Activated gamma-delta T cell treated with Interleukin-2 at 50 U/mL for 16 hours (primary cell): ENCODE measurements at regions not wholly inside any gene's neighbourhood (a gene's known extent, or its start where the extent isn't known, plus 50 kb on each side); places are given as distances from the start of the nearest gene placed in this dataset.
"Not testable (repeated sequence)": the region's sequence is repeated elsewhere in the genome, so short reads cannot be mapped to it uniquely, and the experiment has no call there.

Source experiments
- DNase-seq: peaks from one replicate; pipeline ENCODE4 v3.0.0-alpha.2; 2020

DNA sequence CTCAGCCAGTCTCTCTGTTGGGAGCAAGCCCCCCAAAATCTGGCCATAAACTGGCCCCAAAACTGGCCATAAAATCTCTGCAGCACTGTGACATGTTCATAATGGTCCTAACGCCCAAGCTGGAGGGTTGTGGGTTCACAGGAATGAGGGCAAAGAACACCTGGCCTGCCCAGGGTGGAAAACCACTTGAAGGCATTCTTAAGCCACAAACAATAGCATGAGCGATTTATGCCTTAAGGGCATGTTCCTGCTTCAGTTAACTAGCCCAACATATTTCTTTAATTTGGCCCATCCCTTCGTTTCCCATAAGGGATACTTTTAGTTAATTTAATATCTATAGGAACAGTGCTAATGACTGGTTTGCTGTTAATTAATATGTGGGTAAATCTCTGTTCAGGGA, 205.8 kb downstream of the ALG10 start:
- DNase-seq: not testable (repeated sequence)

DNA sequence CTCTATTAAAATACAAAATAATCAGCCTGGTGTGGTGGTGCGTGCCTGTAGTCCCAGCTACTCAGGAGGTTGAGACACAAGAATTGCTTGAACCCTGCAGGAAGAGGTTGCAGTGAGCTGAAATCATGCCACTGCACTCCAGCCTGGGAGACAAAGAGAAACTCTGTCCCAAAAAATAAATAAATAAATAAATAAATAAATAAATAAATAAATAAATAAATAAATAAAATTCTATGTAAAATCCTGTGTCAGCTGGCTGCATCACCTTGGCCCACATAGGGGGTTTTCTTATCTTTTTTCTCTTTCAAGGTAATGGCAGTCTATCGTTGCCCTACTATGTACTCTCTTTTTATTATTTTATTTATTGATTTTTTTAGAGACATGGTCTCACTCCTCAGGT, 206.7 kb downstream of the ALG10 start:
- not testable (repeated sequence) for DNase-seq

DNA sequence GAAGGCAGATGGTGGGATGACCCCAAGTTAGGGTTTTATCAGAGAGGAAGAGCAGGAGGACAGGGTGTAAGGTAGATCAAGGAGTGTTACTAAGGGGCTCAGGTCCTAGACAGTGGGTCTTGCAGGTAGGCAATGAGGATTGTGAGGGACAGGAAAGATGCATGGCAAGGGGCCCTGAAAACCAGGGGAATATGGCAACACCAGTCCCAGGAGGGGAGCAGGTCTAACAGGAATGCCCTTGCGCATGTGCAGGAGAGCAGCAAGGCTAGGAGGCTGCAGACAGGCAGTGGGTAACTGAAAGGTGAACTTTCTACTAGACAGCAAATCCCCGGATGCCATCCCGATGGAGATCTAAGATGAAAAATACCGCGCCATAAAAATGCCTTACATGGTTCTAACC, 211.3 kb downstream of the ALG10 start:
- no peak for DNase-seq

DNA sequence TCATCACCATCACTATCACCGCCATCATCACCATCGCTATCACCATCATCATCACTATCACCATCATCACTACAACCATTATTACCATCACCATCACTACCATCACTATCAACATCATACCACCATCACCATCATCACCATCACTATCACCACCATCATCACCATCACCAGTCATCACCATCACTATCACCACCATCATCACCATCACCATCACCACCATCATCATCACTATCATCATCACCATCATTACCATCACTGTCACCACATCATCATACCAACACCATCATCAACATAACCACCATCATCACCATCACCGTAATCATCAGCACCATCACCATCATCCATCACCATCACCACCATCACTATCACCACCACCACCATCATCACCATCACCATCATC, 213.8 kb downstream of the ALG10 start:
- no peak for DNase-seq

DNA sequence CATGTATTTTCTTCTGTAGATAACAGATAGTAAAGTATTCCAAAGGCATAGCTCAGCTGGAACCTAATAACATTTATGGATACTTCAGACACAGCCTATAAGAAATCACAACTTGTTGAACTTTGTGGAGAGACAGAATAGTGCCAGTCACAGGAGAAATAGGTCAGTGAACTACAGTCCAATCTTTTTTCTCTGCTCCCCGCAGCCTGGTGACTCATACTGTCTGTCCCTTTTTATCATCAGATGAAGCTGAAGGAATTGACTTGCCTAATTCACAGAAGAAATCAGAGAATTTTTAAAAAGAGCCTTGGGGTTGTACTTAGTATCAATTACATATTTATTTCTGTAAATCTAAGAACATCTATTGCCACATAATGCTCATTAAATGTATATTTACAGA, 222.3 kb downstream of the ALG10 start:
- DNase-seq: no peak

DNA sequence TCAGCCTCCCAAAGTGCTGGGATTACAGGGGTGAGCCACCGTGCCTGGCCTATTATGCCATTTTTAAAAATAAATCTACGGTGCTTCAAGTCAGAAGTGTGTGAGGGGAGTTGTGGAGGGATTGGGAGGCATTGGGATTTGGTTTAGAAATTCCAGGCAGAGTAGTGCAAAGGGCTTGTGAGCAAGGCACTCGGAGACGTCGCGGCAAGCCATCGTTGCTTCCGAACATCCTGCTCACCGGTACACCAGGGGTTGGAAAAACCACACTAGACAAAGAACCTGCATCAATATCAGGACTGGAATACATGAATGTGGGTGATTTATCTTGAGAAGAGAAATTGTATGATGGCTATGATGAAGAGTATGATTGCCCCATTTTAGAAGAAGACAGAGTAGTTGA, 227.0 kb downstream of the ALG10 start:
- no peak for DNase-seq

DNA sequence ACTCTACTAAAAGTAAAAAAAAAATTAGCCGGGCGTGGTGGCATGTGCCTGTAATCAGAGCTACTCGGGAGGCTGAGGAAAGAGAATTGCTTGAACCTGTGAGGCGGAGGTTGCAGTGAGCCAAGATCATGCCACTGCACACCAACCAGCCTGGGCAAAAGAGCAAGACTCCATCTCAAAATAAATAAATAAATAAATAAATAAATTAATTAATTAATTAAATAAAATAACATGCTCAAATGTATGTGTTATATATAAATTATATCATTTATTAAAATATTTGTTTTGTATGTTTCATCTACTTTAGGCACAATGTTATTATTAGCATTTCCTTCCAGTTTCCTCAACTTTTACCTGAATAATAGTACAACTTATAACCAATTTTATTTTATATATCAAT, 229.6 kb downstream of the ALG10 start:
- DNase-seq: not testable (repeated sequence)

DNA sequence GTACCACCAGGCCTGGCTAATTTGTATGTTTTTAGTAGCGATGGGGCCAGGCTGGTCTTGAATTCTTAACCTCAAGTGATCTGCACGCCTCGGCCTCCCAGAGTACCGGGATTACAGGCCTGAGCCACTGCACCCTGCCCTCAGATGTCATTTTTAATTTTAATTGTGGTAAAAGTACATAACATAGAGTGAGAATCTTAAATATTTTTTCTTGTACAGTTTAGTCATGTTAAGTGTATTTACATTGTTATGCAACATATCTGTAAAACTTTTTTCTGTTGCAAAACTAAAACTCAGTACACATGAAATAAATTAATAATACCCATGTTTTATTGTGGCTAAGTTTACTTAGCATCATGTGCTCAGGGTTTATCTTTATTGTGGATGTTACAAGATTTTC, 231.4 kb downstream of the ALG10 start:
- DNase-seq: no peak

DNA sequence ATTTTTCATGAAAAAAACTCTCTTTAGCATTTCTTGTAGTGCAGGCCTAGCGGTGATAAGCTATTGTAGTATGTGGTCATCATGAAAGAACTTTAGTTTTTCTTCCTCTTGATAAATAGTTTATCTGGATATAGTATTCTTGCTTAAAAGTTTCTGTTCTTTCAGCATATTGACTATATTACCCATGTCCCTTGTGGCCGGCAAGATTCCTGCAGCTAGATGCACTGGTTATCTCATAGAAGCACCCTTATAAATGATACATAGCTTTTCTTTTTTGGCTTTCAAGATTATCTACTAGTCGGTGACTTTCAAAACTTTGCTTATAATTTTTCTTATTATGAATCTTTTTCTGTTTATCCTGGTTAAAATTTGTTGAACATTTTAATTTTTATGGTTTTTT, 234.8 kb downstream of the ALG10 start:
- DNase-seq: no peak

DNA sequence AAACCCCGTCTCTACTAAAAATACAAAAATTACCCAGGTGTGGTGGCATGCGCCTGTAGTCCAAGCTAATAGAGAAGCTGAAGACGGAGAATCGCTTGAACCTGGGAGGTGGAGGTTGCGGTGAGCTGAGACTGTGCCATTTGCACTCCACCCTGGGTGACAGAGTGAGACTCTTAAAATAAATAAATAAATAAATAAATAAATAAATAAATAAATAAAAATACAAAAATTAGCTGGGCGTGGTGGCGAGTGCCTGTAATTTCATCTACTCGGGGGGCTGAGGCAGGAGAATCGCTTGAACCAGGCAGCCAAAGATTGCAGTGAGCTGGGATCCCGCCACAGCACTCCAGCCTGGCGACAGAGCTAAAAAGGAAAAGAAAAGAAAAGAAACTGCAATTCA, 239.8 kb downstream of the ALG10 start:
- DNase-seq: not testable (repeated sequence)

DNA sequence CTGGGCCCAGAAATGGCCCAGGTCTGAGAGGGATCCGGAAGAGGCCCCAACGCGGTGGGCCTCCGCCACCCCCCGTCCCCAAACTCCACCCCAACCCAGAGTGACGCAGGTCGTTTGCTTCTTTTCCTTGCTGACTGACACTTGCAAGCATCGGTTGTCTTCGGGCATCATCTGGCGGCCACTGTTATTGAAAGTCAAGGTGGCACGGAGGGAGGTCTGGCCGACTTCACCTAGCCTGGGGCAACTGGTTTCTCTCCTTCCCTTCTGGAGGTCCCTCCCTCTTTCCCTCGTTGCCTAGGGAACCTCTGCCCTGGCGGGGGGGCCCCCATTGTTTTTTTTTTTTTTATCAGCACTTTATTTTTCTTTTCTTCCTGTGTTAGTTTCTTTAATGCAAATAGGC, 241.8 kb downstream of the ALG10 start:
- no peak for DNase-seq

DNA sequence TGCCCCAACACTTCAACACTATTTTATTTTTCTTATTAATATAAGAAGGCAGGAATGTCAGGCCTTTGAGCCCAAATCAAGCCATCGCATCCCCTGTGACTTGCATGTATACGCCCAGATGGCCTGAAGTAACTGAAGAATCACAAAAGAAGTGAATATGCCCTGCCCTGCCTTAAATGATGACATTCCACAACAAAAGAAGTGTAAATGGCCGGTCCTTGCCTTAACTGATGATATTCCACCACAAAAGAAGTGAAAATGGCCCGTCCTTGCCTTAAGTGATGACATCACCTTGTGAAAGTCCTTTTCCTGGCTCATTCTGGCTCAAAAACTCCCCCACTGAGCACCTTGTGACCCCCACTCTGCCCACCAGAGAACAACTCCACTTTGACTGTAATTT, 251.4 kb downstream of the ALG10 start:
- DNase-seq: not testable (repeated sequence)

DNA sequence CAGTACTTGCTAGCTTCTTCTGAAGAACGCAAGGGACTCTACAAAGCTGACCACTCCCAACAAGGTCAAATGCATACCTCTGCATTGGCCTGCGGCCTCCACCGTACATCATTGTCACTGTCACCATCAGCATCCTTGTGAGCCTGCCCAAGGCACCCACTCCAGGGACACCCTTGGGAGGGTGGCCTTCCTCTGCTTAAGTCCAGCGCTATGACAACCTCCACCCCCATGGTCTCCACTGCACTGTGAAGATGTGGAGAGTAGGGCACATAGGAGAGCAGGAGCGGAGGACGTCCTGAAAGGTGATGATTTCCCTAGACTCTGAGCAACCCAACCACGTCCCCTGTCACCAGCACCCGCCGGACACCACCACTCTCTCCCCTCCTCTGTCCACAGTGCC, 252.8 kb downstream of the ALG10 start:
- no peak for DNase-seq

DNA sequence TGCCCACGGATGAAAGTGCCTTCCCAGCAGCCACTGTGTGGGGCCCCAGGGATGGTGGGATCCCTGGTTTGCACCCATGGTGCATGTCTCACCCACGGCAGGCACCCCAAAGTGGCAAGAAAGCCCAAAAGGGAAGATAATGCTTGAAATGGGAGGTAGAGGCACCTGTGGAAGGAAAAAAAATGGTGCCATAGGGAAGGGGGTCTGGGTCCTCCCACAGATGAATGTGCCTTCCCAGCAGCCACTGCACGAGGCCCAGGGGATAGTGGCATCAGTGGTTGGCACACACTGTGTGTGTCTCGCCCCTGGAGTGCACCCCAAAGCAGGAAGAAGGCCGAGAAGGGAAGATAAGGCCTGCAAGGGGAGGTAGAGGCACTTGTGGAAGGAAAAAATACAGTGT, 264.2 kb downstream of the ALG10 start:
- DNase-seq: no peak

DNA sequence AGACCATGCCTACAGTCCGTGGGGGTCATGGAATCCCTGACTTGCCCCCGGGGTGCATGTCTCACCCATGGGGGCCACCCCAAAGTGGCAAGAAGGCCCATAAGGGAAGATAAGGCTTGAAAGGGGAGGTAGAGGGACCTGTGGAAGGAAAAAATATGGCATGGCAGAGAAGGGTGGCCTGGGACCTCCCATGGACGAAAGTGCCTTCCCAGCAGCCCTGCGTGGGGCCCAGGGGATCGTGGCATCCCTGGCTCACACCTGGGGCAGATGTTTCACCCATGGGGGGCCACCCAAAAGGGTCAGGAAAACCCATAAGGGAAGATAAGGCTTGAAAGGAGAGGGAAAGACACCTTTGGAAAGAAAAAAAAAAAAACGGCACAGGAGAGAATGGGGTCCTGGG, 264.6 kb downstream of the ALG10 start:
- no peak for DNase-seq

DNA sequence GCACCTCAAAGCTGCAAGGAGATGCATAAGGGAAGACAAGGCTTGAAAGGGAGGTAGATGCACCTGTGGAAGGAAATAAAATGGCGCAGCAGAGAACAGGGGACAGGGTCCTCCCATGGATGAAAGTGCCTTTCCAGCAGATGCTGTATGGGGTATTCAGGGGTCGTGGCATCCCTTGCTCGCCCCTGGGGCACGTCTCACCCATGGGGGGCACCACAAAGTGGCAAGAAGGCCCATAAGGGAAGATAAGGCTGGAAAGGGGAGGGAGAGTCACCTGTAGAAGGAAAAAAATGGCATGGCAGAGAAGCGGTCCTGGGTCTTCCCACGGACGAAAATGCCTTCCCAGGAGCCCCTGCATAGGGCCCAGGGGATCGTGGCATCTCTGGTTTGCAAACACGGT, 265.1 kb downstream of the ALG10 start:
- DNase-seq: no peak

DNA sequence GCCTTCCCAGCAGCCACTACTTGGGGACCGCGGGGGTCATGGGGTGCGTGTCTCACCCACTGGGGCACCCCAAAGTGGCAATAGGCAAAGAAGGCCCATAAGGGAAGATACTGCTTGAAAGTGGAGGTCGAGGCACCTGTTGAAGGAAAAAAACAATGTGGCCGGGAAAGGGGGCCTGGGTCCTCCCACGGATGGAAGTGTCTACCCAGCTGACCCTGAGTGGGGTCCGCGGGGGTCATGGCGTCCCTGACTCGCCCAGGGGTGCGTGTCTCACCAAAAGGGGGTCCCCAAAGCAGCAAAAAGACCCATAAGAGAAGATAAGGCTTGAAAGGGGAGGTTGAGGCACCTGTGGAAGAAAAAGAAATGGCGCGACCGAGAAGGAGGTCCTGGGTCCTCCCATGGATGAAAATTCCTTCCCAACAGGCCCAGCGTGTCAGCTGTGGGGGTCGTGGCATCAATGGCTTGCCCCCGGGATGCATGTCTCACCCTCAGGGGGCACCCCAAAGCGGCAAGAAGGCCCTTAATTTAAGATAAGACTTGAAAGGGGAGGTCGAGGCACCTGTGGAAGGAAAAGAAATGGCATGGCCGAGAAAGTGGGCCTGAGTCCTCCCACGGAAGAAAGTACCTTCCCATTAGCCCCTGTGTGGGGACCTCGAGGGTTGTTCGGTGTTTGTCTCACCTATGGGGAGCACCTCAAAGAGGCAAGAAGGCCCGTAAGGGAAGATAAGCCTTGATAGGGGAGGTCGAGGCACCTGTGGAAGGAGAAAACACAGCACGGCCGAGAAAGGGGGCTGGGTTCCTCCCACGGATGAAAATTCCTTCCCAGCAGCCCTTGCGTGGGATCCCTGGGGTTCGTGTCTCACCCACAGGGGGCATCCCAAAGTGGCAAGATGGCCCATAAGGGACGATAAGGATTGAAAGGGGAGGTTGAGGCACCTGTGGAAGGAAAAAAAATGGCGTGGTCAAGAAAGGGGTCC, 266.0 kb downstream of the ALG10 start:
- DNase-seq: no peak

DNA sequence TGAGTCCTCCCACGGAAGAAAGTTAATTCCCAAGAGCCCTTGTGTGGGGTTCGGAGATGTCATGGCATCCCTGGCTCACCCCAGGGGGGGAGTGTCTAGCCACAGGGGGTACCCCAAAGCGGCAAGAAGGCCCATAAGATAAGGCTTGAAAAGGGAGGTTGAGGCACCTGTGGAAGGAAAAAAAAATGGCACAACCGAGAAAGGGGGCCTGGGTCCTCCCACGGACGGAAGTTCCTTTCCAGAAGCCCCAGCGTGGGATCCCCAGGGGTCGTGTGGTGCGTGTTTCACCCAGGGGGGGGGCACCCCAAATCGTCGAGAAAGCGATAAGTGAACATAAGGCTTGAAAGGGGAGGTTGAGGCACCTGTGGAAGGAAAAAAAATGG, 266.7 kb downstream of the ALG10 start:
- DNase-seq: no peak

DNA sequence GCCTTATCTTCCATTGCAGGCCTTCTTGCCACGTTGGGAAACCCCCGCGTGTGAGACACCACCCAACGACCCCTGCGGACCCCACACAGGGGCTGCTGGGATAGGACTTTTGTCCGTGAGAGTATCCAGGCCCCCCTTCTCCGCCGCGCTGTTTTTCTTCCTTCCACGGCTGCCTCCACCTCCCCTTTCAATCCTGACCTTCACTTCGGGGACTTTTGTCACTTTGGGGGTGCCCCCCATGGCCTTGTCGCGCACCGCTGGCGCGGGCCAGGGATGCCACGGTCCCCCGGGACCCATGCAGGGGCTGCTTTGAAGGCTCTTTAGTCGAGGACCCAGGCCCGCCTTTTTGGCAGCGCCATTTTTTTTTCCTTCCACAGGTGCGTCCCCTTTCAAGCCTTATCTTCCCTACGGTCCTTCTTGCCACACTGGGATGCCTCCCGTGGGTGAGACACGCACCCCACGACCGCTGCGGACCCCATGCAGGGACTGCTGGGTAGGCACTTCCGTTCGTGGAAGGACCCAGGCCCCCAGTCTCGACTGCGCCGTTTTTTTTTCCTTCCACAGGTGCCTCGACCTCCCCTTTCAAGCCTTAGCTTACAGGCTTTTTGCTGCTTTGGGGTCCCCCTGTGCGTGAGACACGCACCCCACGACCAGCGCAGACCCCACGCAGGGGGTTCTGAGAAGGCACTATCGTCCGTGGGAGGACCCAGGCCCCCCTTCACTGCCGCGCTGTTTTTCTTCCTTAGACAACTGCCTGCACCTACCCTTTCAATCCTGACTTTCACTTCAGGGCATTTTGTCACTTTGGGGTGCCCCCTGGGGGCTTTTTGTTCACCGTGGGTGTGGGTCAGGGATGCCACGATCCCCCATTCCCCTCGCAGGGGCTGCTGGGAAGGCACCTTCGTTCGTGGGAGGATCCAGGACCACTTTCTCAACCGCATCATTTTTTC, 267.4 kb downstream of the ALG10 start:
- no peak for DNase-seq

DNA sequence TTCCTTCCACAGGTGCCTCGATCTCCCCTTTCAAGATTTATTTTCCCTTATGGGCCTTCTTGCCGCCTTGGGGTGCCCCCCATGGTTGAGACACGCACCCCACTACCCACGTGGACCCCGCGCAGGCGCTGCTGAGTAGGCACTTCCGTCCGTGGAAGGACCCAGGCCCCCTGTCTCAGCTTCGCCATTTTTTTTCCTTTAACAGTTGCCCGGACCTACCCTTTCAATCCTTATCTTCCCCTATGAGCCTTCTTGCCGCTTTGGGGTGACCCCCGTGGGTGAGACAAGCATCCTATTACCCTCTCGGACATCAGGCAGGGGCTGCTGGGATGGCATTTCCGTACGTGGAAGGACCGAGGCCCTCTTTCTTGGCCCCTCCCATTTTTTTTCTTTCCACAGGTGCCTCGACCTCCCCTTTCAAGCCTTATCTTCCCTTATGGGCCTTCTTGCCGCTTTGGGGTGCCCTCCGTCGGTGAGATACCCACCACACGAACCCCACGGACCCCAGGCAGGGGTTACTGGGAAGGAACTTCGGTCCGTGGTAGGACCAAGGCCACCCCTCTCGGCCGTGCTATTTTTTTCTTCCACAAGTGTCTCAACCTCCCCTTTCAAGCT, 268.2 kb downstream of the ALG10 start:
- no peak for DNase-seq

DNA sequence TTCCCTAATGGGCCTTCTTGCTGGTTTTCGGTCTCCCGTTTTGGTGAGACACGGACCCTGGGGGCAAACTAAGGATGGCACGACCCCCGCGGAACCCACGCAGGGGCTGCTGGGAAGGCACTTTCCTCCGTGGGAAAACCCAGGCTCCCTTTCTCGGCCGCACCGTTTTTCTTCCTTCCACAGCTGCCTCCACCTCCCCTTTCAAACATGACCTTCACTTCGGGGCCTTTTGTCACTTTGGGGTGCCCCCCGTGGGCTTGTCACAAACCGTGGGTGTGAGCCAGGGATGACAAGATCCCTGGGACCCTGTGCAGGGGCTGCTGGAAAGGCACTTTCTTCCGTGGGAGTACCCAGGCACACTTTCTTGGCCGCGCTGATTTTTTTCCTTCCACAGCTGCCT, 268.7 kb downstream of the ALG10 start:
- DNase-seq: no peak

DNA sequence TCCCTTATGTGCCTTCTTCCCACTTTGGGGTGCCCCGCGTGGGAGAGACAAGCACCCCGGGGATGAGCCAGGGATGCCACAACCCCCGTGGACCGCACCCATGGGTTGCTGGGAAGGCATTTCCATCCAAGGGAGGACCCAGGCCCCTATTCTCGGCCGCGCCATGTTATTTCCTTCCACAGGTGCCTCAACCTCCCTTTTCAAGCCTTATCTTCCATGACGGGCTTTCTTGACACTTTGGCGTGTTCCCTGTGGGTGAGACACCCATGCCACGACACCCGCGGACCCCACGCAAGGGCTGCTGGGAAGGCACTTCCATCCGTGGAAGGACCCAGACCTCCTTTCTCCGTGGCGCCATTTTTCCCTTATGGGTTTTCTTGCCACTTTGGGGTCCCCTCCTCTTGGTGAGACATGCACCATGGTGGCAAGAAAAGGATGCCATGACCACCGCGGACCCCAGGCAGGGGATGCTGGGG, 269.2 kb downstream of the ALG10 start:
- no peak for DNase-seq
